GM23248 (cell line): ENCODE measurements at regions not wholly inside any gene's neighbourhood (a gene's known extent, or its start where the extent isn't known, plus 50 kb on each side); places are given as distances from the start of the nearest gene placed in this dataset.

ENCODE experiments used
- DNase-seq: peaks from one replicate; pipeline ENCODE4 v3.0.0-alpha.2; 2015
- H2AFZ ChIP-seq: fragments of 200-600 bp; sonication (generic); 2 replicates; pipeline ENCODE4 v1.6.1; 2016; ENCODE audit warnings: antibody characterized with exemption
- H3F3A ChIP-seq: fragments of 200-600 bp; sonication (generic); 2 replicates; pipeline ENCODE4 v1.6.1; 2016; ENCODE audit warnings: mild to moderate bottlenecking, antibody characterized with exemption, mixed run types; ENCODE audit not compliant: insufficient read depth
- H3K27ac ChIP-seq: fragments of 200-600 bp; sonication (generic); 2 replicates; pipeline ENCODE4 v1.5.1; 2016; ENCODE audit warnings: mild to moderate bottlenecking
- H3K27me3 ChIP-seq: fragments of 200-600 bp; sonication (generic); replicated peaks from 2 replicates; pipeline ENCODE4 v1.6.1; 2016; ENCODE audit warnings: mild to moderate bottlenecking; ENCODE audit not compliant: insufficient read depth
- H3K36me3 ChIP-seq: fragments of 200-600 bp; sonication (generic); 2 replicates; pipeline ENCODE4 v1.6.1; 2016; ENCODE audit warnings: low read depth, mild to moderate bottlenecking
- H3K4me1 ChIP-seq: fragments of 200-600 bp; sonication (generic); 2 replicates; pipeline ENCODE4 v1.6.1; 2016; ENCODE audit warnings: mild to moderate bottlenecking; ENCODE audit not compliant: insufficient read depth
- H3K4me2 ChIP-seq: fragments of 200-600 bp; sonication (generic); one replicate; pipeline ENCODE4 v1.6.1; 2016; ENCODE audit warnings: mild to moderate bottlenecking; ENCODE audit not compliant: unreplicated experiment
- H3K4me3 ChIP-seq: fragments of 200-600 bp; sonication (generic); 2 replicates; pipeline ENCODE4 v1.5.1; 2016; ENCODE audit warnings: mild to moderate bottlenecking
- H3K79me2 ChIP-seq: fragments of 200-600 bp; sonication (generic); 2 replicates; pipeline ENCODE4 v1.6.1; 2016; ENCODE audit warnings: mild to moderate bottlenecking; ENCODE audit not compliant: insufficient read depth
- H3K9ac ChIP-seq: fragments of 200-600 bp; sonication (generic); 2 replicates; pipeline ENCODE4 v1.6.1; 2016; ENCODE audit warnings: mild to moderate bottlenecking
- H3K9me2 ChIP-seq: fragments of 200-600 bp; sonication (generic); 2 replicates; pipeline ENCODE4 v1.6.1; 2016; ENCODE audit warnings: mixed run types, mild to moderate bottlenecking, moderate library complexity; ENCODE audit not compliant: insufficient read depth
- H3K9me3 ChIP-seq: fragments of 200-600 bp; sonication (generic); one replicate; pipeline ENCODE4 v1.6.1; 2017; ENCODE audit warnings: low read depth
- H4K20me1 ChIP-seq: fragments of 200-600 bp; sonication (generic); 2 replicates; pipeline ENCODE4 v1.6.0; 2016; ENCODE audit not compliant: insufficient read depth
- EZH2 ChIP-seq: fragments of 200-600 bp; sonication (generic); IDR thresholded peaks from 2 replicates; pipeline ENCODE4 v1.6.1; 2018; ENCODE audit warnings: antibody characterized with exemption, mild to moderate bottlenecking; ENCODE audit not compliant: insufficient read depth, poor library complexity, severe bottlenecking
- EZH2phosphoT487 ChIP-seq: fragments of 200-600 bp; sonication (generic); IDR thresholded peaks from 2 replicates; pipeline ENCODE4 v1.6.1; 2018; ENCODE audit warnings: antibody characterized with exemption, moderate library complexity, mild to moderate bottlenecking, low read depth; ENCODE audit not compliant: insufficient read depth
- WGBS, 2 experiments: methylation state at CpG; one replicate each; pipeline ENCODE4 v1.1.6; 2015 to 2017; ENCODE audit warnings: low lambda C conversion rate in 2 of 2, low coverage in 1 of 2; ENCODE audit errors: missing lambda C conversion rate in 2 of 2; 5-methylcytosine and 5-hydroxymethylcytosine counted together
- in situ Hi-C: fragments of 300-500 bp; cut with MboI; formaldehyde crosslinking; loops from 2 replicates; pipeline ENCODE4 v1.15.0; 2020

DNA sequence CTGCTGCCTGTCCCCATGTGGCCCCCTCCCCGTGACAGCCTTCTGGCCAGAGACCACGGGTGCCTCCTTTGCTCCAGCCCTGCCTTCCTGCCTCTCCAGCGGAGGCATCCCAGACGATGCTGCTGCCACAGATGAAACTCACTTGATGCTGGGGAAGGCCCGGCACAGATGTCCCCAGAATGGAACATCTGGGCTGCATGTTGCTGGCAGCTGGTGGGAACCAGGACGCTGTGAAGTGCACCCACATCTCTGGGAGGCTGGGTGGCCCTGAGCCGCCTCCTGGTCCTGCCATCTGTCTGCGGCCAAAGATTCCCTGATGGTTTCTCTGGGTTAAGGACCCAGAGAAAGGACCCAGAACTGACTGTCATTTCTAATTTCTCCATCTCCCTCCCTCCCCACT is 51.9 kb upstream of the PTPRS start:
- H3K27me3 ChIP-seq, result peaks cover 59% of the 10 kb centered on the region
- no peak overlapping the region for H3K4me2 ChIP-seq
- no peak overlapping the region for H3K27ac ChIP-seq
- H3K4me3 ChIP-seq, result no peak overlapping the region
- H4K20me1 ChIP-seq, result no peaks in the 10 kb centered on the region
- DNase-seq, result no peak
- in situ Hi-C loops, result no loop called here
- H2AFZ ChIP-seq, result no peak overlapping the region
- no peaks in the 10 kb centered on the region for H3K9me2 ChIP-seq
- no peaks in the 10 kb centered on the region for H3K9me3 ChIP-seq
- 2 to 5% methylated on average over 8 of the region's 8 CpGs for WGBS, 2 experiments
- H3F3A ChIP-seq, result no peaks in the 10 kb centered on the region
- H3K4me1 ChIP-seq, result no peaks in the 10 kb centered on the region
- no peak for TF ChIP-seq EZH2phosphoT487
- TF ChIP-seq EZH2, result no peak
- H3K9ac ChIP-seq, result no peak overlapping the region
- H3K79me2 ChIP-seq, result no peaks in the 10 kb centered on the region
- H3K36me3 ChIP-seq, result no peaks in the 10 kb centered on the region

DNA sequence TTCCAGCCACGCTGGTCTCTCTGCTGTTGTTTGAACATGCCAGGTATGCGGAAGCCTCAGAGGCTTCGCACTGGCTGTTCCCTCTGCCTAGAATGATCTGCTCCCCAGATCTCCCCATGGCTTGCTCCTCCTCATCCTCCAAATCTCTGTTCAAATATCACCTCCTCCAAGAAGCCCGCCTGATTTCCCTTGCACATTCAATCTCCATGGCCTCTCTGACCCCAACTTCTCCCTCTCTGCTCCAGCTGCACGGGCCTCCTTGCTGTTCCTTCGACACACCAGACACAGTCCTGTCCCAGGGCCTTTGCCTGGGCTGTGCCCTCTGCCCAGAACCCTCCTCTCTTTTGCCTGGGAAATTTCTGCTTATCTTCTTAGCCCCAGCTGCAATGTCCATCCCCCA is 52.5 kb upstream of the PTPRS start:
- no peak overlapping the region for H3K9ac ChIP-seq
- DNase-seq, result no peak
- no peaks in the 10 kb centered on the region for H3F3A ChIP-seq
- 65 to 67% methylated on average over 6 of the region's 6 CpGs for WGBS, 2 experiments
- H3K9me3 ChIP-seq, result no peaks in the 10 kb centered on the region
- no peaks in the 10 kb centered on the region for H3K4me1 ChIP-seq
- H3K4me3 ChIP-seq, result no peak overlapping the region
- H3K27ac ChIP-seq, result no peak overlapping the region
- in situ Hi-C loops, result no loop called here
- no peaks in the 10 kb centered on the region for H3K36me3 ChIP-seq
- peaks cover 65% of the 10 kb centered on the region for H3K27me3 ChIP-seq
- no peak overlapping the region for H2AFZ ChIP-seq
- no peaks in the 10 kb centered on the region for H4K20me1 ChIP-seq
- no peaks in the 10 kb centered on the region for H3K79me2 ChIP-seq
- TF ChIP-seq EZH2 (no peak), EZH2phosphoT487 (no peak)
- no peaks in the 10 kb centered on the region for H3K9me2 ChIP-seq
- H3K4me2 ChIP-seq, result no peak overlapping the region

DNA sequence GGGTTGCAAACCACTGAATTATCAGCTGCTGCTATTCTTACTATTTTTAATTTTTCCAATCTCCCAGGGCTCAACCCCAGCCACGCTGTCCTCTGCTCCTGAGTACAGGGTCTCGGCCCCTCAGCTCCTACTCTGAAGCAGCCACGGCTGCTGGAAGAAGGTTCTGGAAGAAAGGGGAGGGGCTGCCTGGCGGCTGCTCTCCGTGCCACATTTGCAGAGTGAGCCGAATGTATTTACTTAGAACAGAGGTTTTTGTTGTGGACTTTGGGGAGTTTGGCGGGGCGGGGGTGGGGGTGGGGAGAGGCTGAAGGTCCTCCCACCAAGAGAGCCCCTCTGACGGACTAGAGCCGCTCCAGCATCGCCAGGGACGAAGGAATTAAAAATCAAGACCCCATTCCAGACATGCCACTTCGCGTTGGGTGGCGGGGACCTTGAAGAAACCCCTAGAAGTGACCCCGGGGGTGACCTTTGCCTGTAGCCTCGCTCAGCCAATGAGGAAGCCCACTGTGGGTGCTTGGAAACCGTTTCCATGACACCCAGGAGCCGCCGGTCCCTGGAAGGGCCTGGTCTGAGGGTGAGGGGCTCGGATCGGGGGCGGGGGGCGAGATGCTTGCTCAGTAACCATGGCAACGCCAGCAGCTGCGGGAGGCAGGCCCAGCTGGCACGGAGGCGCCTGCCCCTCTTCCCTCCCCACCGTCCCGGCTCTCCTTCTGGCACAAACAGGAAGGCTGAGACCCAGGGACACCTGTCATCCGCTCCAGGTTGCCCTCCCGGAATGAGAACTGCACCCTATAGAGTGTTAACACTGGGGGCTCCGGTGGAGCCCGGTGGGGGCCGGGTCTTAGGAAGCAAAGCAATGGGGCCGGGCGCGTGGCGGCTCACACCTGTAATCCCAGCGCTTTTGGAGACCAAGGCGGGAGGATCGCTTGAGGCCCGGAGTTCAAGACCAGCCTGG is 54.2 kb upstream of the PTPRS start:
- WGBS, 2 experiments, result 19 to 21% methylated on average over 32 to 43 of the region's 43 CpGs
- Histone ChIP-seq H3K4me3 (no peak overlapping the region), H3K9me3 (no peaks in the 10 kb centered on the region), H3F3A (no peaks in the 10 kb centered on the region), H3K9me2 (no peaks in the 10 kb centered on the region), H3K4me2 (no peak overlapping the region), H3K27ac (no peak overlapping the region), H3K79me2 (no peaks in the 10 kb centered on the region), H3K36me3 (no peaks in the 10 kb centered on the region), H3K27me3 (peaks cover 65% of the 10 kb centered on the region), H4K20me1 (no peaks in the 10 kb centered on the region), H3K9ac (no peak overlapping the region), H2AFZ (no peak overlapping the region), H3K4me1 (no peaks in the 10 kb centered on the region)
- TF ChIP-seq EZH2phosphoT487, result no peak
- no peak for TF ChIP-seq EZH2
- DNase-seq, result no peak
- in situ Hi-C loops, result no loop called here

DNA sequence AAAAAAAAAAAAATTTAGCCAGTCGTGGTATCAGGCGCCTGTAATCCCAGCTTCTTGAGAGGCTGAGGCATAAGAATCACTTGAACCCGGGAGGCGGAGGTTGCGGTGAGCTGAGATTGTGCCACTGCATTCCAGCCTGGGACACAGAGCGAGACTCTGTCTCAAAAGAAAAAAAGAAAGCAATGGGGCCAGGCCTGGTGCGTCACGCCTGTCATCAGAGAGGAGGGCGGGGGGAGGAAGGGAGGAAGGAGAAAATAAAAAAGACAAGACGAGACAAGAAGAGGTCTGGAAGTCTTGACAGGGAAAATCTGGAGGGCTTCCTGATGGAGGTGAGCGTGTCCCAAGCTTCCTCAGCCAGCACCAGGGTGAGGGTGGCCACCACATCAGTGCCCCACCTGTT is 54.9 kb upstream of the PTPRS start:
- peaks cover 61% of the 10 kb centered on the region for H3K27me3 ChIP-seq
- 5 to 6% methylated on average over 8 to 11 of the region's 11 CpGs for WGBS, 2 experiments
- no peaks in the 10 kb centered on the region for H3K79me2 ChIP-seq
- H3K27ac ChIP-seq, result no peak overlapping the region
- no peaks in the 10 kb centered on the region for H3K9me3 ChIP-seq
- no peak overlapping the region for H3K9ac ChIP-seq
- no peaks in the 10 kb centered on the region for H3K9me2 ChIP-seq
- H2AFZ ChIP-seq, result no peak overlapping the region
- H4K20me1 ChIP-seq, result no peaks in the 10 kb centered on the region
- H3F3A ChIP-seq, result no peaks in the 10 kb centered on the region
- H3K4me3 ChIP-seq, result no peak overlapping the region
- H3K4me2 ChIP-seq, result no peak overlapping the region
- TF ChIP-seq EZH2 (no peak), EZH2phosphoT487 (no peak)
- in situ Hi-C loops, result no loop called here
- peak; percentile 47 for DNase-seq
- H3K4me1 ChIP-seq, result no peaks in the 10 kb centered on the region
- H3K36me3 ChIP-seq, result no peaks in the 10 kb centered on the region
